ENCODE measurements at regions not wholly inside any gene's neighbourhood (a gene's known extent, or its start where the extent isn't known, plus 50 kb on each side); places are given as distances from the start of the nearest gene placed in this dataset.
"Not testable (repeated sequence)": the region's sequence is repeated elsewhere in the genome, so short reads cannot be mapped to it uniquely, and the experiment has no call there.

DNA sequence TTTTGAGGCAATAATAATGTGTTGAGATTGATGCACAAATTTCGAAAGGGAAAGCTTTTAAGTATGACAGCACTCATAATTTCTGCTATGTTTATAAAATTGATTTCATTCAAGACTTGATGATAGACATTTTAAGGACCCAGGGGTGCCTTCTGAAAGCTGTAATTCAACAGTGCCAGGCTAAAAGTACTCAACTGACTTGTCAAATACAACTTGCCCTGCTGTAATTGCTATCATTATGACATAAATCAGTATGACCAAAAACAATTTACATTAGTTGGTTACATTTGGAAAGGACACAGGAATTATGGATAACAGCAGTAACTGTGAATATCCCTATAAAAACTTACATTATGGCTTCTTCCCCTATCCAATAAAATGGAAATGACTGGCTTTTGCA lies 178.9 kb downstream of the MMUT start:
- no peak for DNase-seq
- TF ChIP-seq CTCF (conservative IDR thresholded peaks at IDR 0.05) = no peak
- H3K9me3 Mint-ChIP-seq = peaks cover 7% of the 10 kb centered on the region
- no peaks in the 10 kb centered on the region for H3K9me3 ChIP-seq (ENCODE audit: control insufficient read depth, low read length)
- no peaks in the 10 kb centered on the region for H3K36me3 Mint-ChIP-seq (ENCODE audit: low read depth)
- H3K27me3 Mint-ChIP-seq (ENCODE audit: insufficient read depth) = no peaks in the 10 kb centered on the region
- no peaks in the 10 kb centered on the region for H3K36me3 ChIP-seq (ENCODE audit: control insufficient read depth, insufficient read depth, low read length)
- no peak overlapping the region for H3K4me3 Mint-ChIP-seq
- H3K4me1 Mint-ChIP-seq = no peaks in the 10 kb centered on the region
- H3K4me1 ChIP-seq (ENCODE audit: control insufficient read depth, insufficient read depth, low read length) = no peaks in the 10 kb centered on the region
- 94% methylated on average over 1 of the region's 1 CpG; no CpG with 5 or more reads in 1 of the 2 experiments for WGBS, 2 experiments (ENCODE audit: insufficient coverage in 1 of 2, insufficient read length in 1 of 2)
- no peak overlapping the region for H3K27ac Mint-ChIP-seq
- no peak overlapping the region for H3K9ac ChIP-seq (ENCODE audit: extremely low read depth, low read length, poor library complexity, severe bottlenecking)
- H3K4me3 ChIP-seq (ENCODE audit: low read length) = no peak overlapping the region
- no peaks in the 10 kb centered on the region for H3K27me3 ChIP-seq (ENCODE audit: control insufficient read depth, insufficient read depth, low read length, poor library complexity, severe bottlenecking)
- H3K27ac ChIP-seq (ENCODE audit: low read depth, low read length) = no peak overlapping the region

GRCh38 chr6:49274809-49275769 lies 188.0 kb downstream of the MMUT start:
- H3K27ac Mint-ChIP-seq; H3K36me3 ChIP-seq (ENCODE audit: control insufficient read depth, insufficient read depth, low read length); H3K4me1 ChIP-seq (ENCODE audit: control insufficient read depth, insufficient read depth, low read length); H3K27ac ChIP-seq (ENCODE audit: low read depth, low read length); H3K4me3 ChIP-seq (ENCODE audit: low read length); H3K27me3 Mint-ChIP-seq (ENCODE audit: insufficient read depth); H3K9me3 ChIP-seq (ENCODE audit: control insufficient read depth, low read length); DNase-seq; H3K4me3 Mint-ChIP-seq; H3K27me3 ChIP-seq (ENCODE audit: control insufficient read depth, insufficient read depth, low read length, poor library complexity, severe bottlenecking); H3K9ac ChIP-seq (ENCODE audit: extremely low read depth, low read length, poor library complexity, severe bottlenecking); H3K4me1 Mint-ChIP-seq; H3K36me3 Mint-ChIP-seq (ENCODE audit: low read depth): not testable (repeated sequence)
- peaks cover 25% of the 10 kb centered on the region for H3K9me3 Mint-ChIP-seq
- 86 to 87% methylated on average over 6 to 27 of the region's 27 CpGs for WGBS, 2 experiments (ENCODE audit: insufficient coverage in 1 of 2, insufficient read length in 1 of 2)

- H3K4me1 ChIP-seq (ENCODE audit: control insufficient read depth, insufficient read depth, low read length) = no peaks in the 10 kb centered on the region
- H3K4me1 Mint-ChIP-seq = no peaks in the 10 kb centered on the region
- no peak for DNase-seq
- TF ChIP-seq CTCF (conservative IDR thresholded peaks at IDR 0.05) = no peak
- H3K27me3 ChIP-seq (ENCODE audit: control insufficient read depth, insufficient read depth, low read length, poor library complexity, severe bottlenecking) = no peaks in the 10 kb centered on the region
- H3K36me3 Mint-ChIP-seq (ENCODE audit: low read depth) = no peaks in the 10 kb centered on the region
- H3K27ac Mint-ChIP-seq = no peak overlapping the region
- peaks cover 6% of the 10 kb centered on the region for H3K9me3 Mint-ChIP-seq
- H3K4me3 ChIP-seq (ENCODE audit: low read length) = no peak overlapping the region
- H3K27ac ChIP-seq (ENCODE audit: low read depth, low read length) = no peak overlapping the region
- no peaks in the 10 kb centered on the region for H3K36me3 ChIP-seq (ENCODE audit: control insufficient read depth, insufficient read depth, low read length)
- H3K9ac ChIP-seq (ENCODE audit: extremely low read depth, low read length, poor library complexity, severe bottlenecking) = no peak overlapping the region
- WGBS, 2 experiments (ENCODE audit: insufficient coverage in 1 of 2, insufficient read length in 1 of 2) = 50% methylated on average over 2 of the region's 2 CpGs; no CpG with 5 or more reads in 1 of the 2 experiments
- H3K4me3 Mint-ChIP-seq = no peak overlapping the region
- H3K27me3 Mint-ChIP-seq (ENCODE audit: insufficient read depth) = no peaks in the 10 kb centered on the region
- peaks cover 9% of the 10 kb centered on the region for H3K9me3 ChIP-seq (ENCODE audit: control insufficient read depth, low read length)
Measured at GRCh38 chr6:49269190-49269589, 193.9 kb downstream of the MMUT start.

All from endodermal cell (in vitro differentiated cells).